ENCODE measurements at regions not wholly inside any gene's neighbourhood (a gene's known extent, or its start where the extent isn't known, plus 50 kb on each side); places are given as distances from the start of the nearest gene placed in this dataset.

- FAIRE-seq (no peak), DNase-seq (ENCODE audit: insufficient read length, low spot score) (no peak)
These were observed 211.4 kb upstream of the DPH6 start for GRCh38 chr15:35757361-35757760.

DNA sequence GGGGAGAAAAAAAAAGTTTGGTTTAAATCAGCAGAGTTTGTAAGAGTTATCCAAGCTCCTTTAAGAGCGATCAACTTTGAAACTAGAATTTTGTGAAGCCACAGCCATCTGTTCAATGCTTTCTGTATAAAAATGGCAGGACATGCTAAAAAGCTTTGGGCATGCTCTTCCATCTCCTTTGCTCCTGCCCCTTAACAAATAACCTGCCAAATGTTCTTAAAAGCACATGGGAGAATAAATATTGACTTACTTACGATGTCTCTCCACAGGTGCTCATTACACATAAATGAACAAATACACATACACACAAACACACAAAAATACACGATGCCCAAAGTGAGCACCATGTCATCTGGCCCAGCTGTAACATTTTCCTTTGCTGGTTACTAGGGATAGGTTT lies 211.8 kb upstream of the DPH6 start:
- no peak for FAIRE-seq
- DNase-seq (ENCODE audit: insufficient read length, low spot score), result no peak

DNA sequence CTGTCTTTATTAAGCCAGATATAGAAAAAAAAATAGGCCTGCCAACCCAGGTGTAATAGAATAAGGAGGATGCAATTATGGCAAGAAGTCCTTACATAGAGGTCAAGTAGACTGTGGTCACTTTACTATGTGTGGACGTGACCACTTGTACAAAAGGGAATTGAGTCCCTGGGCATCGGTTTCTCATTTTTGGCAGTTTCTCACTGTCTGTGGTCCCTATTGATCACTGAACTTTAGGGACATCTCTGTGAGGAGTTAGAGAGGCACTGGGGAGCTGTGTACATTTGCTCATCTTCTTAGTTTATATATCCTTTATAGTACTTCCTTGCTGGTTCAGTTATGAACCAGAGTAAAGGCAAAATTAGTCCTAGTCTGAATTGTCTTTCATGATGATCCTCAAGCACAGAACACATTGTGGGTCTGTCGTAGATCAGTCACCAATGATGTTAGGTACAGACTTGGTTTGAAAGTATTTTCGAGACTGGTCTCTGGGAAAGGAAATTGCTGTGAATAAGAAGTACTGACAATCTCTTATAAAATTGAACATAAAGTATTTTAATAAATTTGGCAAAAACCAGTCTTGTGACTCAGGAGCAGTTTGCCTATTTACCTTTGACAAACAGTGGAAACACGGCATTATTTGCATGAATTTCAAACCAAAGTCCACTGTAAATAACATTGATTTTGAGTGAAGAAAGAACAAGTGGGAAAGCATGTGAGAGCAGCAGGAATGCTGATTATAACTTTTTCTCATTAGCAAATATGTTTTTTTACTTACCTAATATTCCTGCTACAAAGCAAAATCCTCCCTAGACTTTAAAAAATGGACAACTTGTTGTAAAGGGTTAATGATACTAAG lies 218.9 kb upstream of the DPH6 start:
- FAIRE-seq, result no peak
- DNase-seq (ENCODE audit: insufficient read length, low spot score), result no peak

DNA sequence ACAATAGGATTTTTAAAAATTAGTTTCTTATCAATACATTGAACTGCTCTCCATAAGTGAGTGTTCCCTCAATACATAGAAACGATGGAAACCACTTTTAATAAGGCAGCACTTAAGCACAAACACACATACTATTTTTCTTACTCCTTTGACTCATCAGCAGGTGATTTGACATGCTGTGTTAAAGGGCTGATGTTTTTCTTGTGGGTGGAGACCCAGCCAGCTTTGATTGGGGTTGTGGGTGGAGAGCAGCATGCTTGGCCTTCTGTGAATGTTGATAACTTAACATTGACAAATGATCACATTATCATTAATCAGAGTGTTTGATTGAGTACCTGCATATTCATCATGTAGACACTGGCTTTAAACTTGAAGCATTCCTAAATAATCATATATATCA lies 223.0 kb upstream of the DPH6 start:
- no peak for FAIRE-seq
- DNase-seq (ENCODE audit: insufficient read length, low spot score), result no peak

DNA sequence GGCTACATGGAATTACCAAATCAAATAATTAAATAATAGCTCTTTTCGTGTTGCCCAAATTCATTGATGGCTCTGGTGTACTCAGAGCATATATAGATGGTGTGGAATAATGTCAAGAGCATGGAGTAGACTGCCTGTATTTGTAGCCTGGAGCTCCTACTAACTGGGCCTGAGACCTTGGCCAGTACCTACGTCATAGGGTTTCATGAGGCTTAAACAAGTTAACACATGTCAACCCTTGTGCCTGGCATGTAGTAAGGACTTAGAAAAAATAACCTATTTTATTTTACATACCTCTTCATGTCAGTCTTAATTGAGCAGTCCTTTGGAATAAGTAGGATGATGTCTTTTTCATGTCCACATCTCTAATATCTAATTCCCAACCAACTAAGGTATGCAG lies 223.7 kb upstream of the DPH6 start:
- FAIRE-seq, result no peak
- no peak for DNase-seq (ENCODE audit: insufficient read length, low spot score)

GRCh38 chr15:35771746-35772442 lies 225.9 kb upstream of the DPH6 start:
- DNase-seq (ENCODE audit: insufficient read length, low spot score) (no peak), FAIRE-seq (no peak)

- no peak for DNase-seq (ENCODE audit: insufficient read length, low spot score)
- FAIRE-seq, result no peak
These were observed 228.7 kb upstream of the DPH6 start for GRCh38 chr15:35774653-35775052.

GRCh38 chr15:35775471-35775870 lies 229.5 kb upstream of the DPH6 start:
- no peak for FAIRE-seq

GRCh38 chr15:35777061-35777460 lies 231.1 kb upstream of the DPH6 start:
- DNase-seq (ENCODE audit: insufficient read length, low spot score), result no peak

More at GRCh38 chr15:35775471-35775870, 229.5 kb upstream of the DPH6 start:
- DNase-seq (ENCODE audit: insufficient read length, low spot score), result no peak

DNA sequence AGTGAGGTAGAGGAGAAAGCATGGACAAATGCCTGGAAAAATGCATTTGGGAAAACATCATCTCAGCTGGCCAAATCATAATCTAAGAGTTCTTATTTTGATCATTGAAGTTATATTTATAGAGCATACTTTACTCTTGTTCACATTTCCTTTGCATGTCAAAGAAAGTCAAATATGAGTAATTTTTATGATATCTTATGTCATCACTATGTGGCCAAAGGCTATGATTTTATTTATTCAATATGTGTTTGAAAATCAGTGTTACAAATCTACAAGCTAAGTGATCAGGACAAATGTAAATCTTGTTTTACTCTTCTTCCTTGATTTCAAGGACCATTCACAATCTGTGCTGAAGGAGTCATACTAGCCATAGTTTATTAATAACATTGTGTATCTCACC lies 237.2 kb upstream of the DPH6 start:
- DNase-seq (ENCODE audit: insufficient read length, low spot score), result no peak

More at GRCh38 chr15:35777061-35777460, 231.1 kb upstream of the DPH6 start:
- FAIRE-seq, result no peak

GRCh38 chr15:35784745-35785144 lies 238.8 kb upstream of the DPH6 start:
- FAIRE-seq, result no peak
- DNase-seq (ENCODE audit: insufficient read length, low spot score), result no peak

More for the DNA sequence above, 237.2 kb upstream of the DPH6 start:
- no peak for FAIRE-seq

- FAIRE-seq, result no peak
- DNase-seq (ENCODE audit: insufficient read length, low spot score), result no peak
These were observed 264.0 kb upstream of the DPH6 start for GRCh38 chr15:35810007-35810406.

DNA sequence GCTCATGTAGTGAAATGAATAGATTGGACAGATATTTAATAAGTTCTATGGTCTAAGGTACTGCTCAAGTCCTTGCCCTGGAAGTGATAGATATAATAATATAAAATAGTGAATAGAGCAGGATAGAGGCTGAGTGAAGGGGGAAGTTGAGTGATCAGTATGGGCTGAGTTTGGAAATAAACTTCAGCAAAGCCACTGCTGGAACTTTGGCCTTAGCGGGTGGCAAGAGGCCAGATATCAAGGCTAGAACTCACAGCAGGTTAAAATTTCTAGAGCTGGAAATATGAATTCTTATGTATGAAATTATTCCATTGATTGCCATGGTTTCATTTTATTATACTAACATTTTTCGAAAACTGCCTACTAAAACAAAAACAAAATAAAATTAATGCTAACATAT lies 267.6 kb upstream of the DPH6 start:
- FAIRE-seq, result no peak

DNA sequence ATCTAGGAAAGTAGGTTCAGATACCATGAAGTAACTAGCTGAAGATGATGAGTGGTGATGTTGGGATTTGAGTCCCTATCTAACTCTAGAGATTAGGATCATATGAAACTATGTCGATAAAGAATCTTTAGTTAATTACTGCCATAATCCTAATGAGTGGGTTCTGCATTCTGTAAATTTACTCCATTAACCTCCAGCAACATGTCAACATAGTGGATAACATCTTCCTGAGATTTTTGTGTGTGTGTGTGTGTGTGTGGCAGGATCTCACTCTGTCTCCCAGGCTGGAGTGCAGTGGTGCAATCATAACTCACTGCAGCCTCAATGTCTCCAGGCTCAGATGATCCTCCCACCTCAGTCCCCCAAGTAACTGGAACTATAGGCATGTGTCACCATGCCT lies 272.9 kb upstream of the DPH6 start:
- FAIRE-seq (no peak), DNase-seq (ENCODE audit: insufficient read length, low spot score) (no peak)

More for the DNA sequence above, 267.6 kb upstream of the DPH6 start:
- DNase-seq (ENCODE audit: insufficient read length, low spot score), result no peak

GRCh38 chr15:35822153-35822552 lies 276.2 kb upstream of the DPH6 start:
- FAIRE-seq, result no peak
- DNase-seq (ENCODE audit: insufficient read length, low spot score), result no peak

- no peak for FAIRE-seq
- DNase-seq (ENCODE audit: insufficient read length, low spot score), result peak; percentile 3
These were observed 281.2 kb upstream of the DPH6 start for GRCh38 chr15:35827141-35827540.

DNA sequence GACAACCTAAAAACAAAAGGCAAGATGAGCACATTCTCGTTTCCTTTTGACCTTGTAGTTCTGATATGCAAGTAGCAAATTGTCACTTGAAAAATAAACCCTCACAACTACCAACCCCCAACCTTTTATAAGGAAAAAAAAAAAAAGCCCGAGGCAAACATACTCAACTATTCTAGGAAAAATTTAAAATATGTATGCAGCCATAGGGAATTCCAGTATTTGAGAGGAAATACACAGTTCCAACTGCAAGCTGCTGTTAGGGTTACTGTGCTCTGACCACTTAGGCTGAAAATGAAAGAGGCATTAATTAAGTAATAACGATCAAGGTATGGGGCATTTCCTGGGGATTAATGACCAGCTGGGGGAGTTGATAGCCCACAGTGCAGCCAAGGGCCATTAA lies 281.9 kb upstream of the DPH6 start:
- no peak for FAIRE-seq

DNA sequence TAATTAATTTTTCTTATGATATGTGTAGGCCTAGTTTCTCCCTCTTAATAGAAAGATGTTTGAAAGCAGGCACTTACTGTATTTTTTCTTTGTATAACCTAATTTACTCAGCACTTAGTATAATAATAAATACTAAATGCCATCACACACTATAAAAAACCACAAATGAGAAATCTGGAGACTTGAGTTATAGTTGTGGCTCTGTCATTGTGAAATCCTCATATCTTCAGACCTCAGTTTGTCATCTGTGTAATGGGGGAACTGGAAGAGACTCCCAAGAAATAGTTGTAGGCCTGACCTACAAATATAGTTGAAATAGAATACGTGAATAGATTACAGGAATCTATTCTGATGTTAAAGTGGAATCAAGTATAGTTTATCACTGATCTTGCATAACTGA lies 287.6 kb upstream of the DPH6 start:
- FAIRE-seq (no peak), DNase-seq (ENCODE audit: insufficient read length, low spot score) (no peak)

More for the DNA sequence above, 281.9 kb upstream of the DPH6 start:
- no peak for DNase-seq (ENCODE audit: insufficient read length, low spot score)

- FAIRE-seq (no peak), DNase-seq (ENCODE audit: insufficient read length, low spot score) (no peak)
These were observed 288.4 kb upstream of the DPH6 start for GRCh38 chr15:35834216-35834830.

DNA sequence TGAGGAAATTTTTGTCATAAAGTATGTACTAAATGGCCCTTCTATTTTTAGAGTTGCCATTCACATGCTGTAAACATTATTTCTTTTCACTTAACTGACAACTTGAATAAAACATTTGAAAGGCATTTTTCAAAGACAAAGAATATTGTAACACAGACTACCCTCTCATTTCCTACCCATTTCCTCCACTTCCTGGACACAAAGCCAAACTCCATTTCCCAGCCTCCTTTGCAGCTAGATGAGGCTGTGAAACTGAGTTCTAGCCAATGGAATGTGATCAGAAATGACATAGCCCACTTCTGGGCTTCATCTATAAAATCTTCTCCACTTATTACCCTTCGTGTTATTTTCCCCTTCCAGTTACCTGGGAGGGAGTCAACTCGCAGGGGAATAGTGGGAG lies 288.9 kb upstream of the DPH6 start:
- FAIRE-seq (no peak), DNase-seq (ENCODE audit: insufficient read length, low spot score) (no peak)

- DNase-seq (ENCODE audit: insufficient read length, low spot score), result no peak
- no peak for FAIRE-seq
These were observed 292.6 kb upstream of the DPH6 start for GRCh38 chr15:35838424-35839111.
